IgD-negative memory B cell (primary cell): ENCODE measurements at regions not wholly inside any gene's neighbourhood (a gene's known extent, or its start where the extent isn't known, plus 50 kb on each side); places are given as distances from the start of the nearest gene placed in this dataset.

ENCODE experiments used
- H3K27ac Mint-ChIP-seq, 3 donors: one replicate each; pipeline ENCODE4 v1.8.0; 2020 to 2022; ENCODE audit warnings: mild to moderate bottlenecking in 3 of 3, mixed read lengths in 3 of 3, moderate library complexity in 1 of 3
- H3K27me3 Mint-ChIP-seq: one replicate; pipeline ENCODE4 v1.8.0; 2021; ENCODE audit warnings: mixed read lengths
- H3K36me3 Mint-ChIP-seq: one replicate; pipeline ENCODE4 v1.8.0; 2020; ENCODE audit warnings: mild to moderate bottlenecking, mixed read lengths
- H3K4me1 Mint-ChIP-seq, 3 donors: one replicate each; pipeline ENCODE4 v1.8.0; 2020 to 2022; ENCODE audit warnings: mixed read lengths in 3 of 3, mild to moderate bottlenecking in 1 of 3
- H3K4me3 Mint-ChIP-seq, 4 donors: one replicate each; pipeline ENCODE4 v1.8.0; 2020 to 2022; ENCODE audit warnings: mild to moderate bottlenecking in 4 of 4, mixed read lengths in 4 of 4, moderate library complexity in 3 of 4
- H3K9me3 Mint-ChIP-seq, 3 donors: one replicate each; pipeline ENCODE4 v1.8.0; 2020 to 2021; ENCODE audit warnings: mixed read lengths in 3 of 3, mild to moderate bottlenecking in 1 of 3

DNA sequence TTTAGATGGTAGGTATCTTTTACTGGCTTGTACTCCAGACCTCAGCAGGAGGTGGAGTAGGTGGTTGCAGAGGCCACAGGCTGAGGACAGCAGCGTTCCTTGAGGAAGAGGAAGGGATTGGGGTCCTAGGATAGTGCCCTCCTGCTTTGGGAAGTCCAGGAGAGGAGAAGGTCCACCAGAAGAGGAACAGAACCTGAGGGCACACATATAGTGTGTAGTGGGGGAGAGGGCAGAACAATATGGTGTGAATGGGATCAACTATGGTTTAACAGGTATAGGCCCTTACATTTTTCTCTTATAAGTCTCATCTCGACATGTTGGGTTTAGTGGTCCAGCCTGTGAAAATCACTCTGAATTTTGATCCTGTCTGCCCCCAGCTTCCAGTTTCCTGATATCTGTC lies 229.1 kb upstream of the ZBED5 start:
- H3K4me1 Mint-ChIP-seq: peaks cover 0 to 2% (median 0%) of the 10 kb centered on the region in 3 donors
- peaks cover 6% of the 10 kb centered on the region for H3K27me3 Mint-ChIP-seq
- no peak overlapping the region for H3K27ac Mint-ChIP-seq
- H3K9me3 Mint-ChIP-seq: peaks cover 3 to 11% (median 7%) of the 10 kb centered on the region in 3 donors
- no peaks in the 10 kb centered on the region for H3K36me3 Mint-ChIP-seq
- H3K4me3 Mint-ChIP-seq: no peak overlapping the region

- peaks cover 0 to 2% (median 0%) of the 10 kb centered on the region in 3 donors for H3K4me1 Mint-ChIP-seq
- H3K9me3 Mint-ChIP-seq: peaks cover 0 to 5% (median 0%) of the 10 kb centered on the region in 3 donors
- H3K27me3 Mint-ChIP-seq: peaks cover 4% of the 10 kb centered on the region
- no peak overlapping the region for H3K27ac Mint-ChIP-seq
- no peaks in the 10 kb centered on the region for H3K36me3 Mint-ChIP-seq
- H3K4me3 Mint-ChIP-seq: no peak overlapping the region
Observed at GRCh38 chr11:11085580-11085979, 227.7 kb upstream of the ZBED5 start.

GRCh38 chr11:11084337-11084736 lies 226.5 kb upstream of the ZBED5 start:
- Mint-ChIP-seq H3K36me3 (no peaks in the 10 kb centered on the region), H3K9me3 (no peaks in the 10 kb centered on the region), H3K27me3 (peaks cover 4% of the 10 kb centered on the region), H3K4me3 (no peak overlapping the region), H3K27ac (no peak overlapping the region), H3K4me1 (no peaks in the 10 kb centered on the region)

DNA sequence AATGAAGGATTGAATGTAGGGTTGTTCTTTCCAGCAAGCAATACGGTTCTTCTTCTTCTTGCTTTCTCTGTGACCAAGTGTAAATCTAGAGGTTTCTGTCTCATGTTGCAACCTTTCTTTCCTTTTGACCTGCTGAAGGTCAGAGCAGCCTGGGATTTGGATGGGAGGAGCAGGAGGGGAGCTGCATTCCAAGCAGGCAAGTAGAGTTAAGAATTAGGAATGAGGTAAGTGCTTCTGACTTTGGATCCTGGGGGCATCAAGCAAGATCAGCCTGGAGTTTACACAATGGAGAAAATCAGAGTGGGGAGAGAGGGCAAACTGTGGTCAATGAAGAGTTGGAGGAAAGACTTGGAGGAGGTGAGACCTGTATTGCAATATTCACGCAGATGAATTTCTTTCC lies 225.6 kb upstream of the ZBED5 start:
- no peak overlapping the region for H3K27ac Mint-ChIP-seq
- no peak overlapping the region for H3K4me3 Mint-ChIP-seq
- peaks cover 4% of the 10 kb centered on the region for H3K27me3 Mint-ChIP-seq
- H3K9me3 Mint-ChIP-seq: no peaks in the 10 kb centered on the region
- peaks cover 2% of the 10 kb centered on the region for H3K36me3 Mint-ChIP-seq
- H3K4me1 Mint-ChIP-seq: no peaks in the 10 kb centered on the region

- peaks cover 2% of the 10 kb centered on the region for H3K36me3 Mint-ChIP-seq
- no peaks in the 10 kb centered on the region for H3K9me3 Mint-ChIP-seq
- H3K4me3 Mint-ChIP-seq: no peak overlapping the region
- H3K27ac Mint-ChIP-seq: no peak overlapping the region
- H3K4me1 Mint-ChIP-seq: no peaks in the 10 kb centered on the region
- peaks cover 4% of the 10 kb centered on the region for H3K27me3 Mint-ChIP-seq
Observed at GRCh38 chr11:11082646-11083045, 224.8 kb upstream of the ZBED5 start.

DNA sequence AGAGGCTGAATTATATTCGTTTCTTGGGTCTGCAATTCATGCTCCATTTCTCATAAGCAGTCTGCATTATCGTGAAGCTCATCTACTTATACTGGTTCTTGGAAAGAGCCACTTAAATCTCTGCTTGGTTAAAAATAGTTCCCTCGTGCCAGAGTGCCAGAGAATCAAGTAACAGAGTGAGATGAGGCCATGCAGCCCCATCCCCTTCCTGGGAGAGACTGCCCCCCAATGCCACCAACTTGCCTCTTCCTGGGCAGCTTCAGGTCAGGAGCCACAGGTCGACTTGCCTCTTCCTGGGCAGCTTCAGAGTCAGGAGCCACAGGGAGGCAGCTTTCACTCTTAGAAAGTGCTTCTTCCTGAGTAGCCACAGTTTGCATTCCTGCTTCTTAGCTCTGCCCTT lies 223.9 kb upstream of the ZBED5 start:
- Mint-ChIP-seq H3K4me3 (no peak overlapping the region), H3K27me3 (peaks cover 4% of the 10 kb centered on the region), H3K27ac (no peak overlapping the region), H3K36me3 (peaks cover 2% of the 10 kb centered on the region), H3K4me1 (no peaks in the 10 kb centered on the region), H3K9me3 (no peaks in the 10 kb centered on the region)

DNA sequence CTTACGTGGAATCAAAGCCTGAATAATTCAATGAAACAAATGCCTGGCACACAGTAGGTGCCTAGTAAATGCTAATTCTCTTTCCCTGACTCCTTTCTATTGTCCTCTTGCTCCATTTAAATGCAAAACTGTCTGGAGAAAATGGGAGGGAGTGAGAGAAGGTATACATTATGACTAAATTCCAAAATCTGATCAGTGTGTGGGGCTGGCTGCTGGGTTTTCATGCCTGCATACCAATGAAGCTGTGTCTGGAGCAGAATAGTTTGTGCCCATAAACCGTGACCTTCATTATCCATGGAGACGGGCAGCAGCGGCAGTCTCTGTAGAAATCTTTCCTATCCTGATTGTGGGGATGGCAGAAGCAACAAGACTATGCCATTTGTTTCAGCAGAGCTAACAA lies 223.4 kb upstream of the ZBED5 start:
- Mint-ChIP-seq H3K36me3 (peaks cover 2% of the 10 kb centered on the region), H3K27ac (no peak overlapping the region), H3K27me3 (peaks cover 4% of the 10 kb centered on the region)

DNA sequence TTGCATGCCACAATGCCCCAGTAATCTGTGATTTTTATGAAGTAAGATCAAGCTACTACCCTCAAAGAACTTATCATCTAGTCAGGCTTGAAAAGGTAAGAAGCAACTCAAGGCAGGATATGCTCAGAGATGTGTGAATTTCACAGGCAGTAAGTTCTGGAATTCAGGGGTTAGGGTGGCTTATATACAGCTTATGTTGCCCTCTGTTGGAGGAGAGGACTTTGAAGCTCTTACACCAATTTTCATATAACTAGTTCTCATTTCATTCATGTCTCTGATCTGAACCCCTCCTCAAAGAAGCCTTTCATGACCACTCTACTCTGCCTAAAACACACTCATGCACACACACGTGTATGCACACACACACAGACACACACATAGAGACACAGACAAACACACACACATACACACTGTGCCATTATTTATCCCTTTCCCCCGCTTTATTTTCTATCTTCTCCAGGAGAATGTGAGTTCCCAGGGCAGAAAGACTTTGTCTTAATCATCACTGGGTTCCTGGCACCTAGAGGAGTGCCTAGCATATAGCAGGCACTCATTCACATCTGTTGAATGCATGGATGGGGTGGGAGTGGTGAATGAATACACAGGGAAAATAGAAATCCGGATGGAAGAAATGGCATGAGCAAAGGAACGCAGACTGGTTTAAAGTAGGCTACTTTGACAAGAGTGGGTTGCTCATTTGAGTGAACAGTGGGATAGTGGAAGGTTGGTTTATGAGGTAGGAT lies 220.7 kb upstream of the ZBED5 start:
- peaks cover 4% of the 10 kb centered on the region for H3K27me3 Mint-ChIP-seq
- no peaks in the 10 kb centered on the region for H3K4me1 Mint-ChIP-seq
- no peak overlapping the region for H3K4me3 Mint-ChIP-seq
- H3K27ac Mint-ChIP-seq: peak overlapping the region in 1 of 3 donors; percentile 33
- H3K36me3 Mint-ChIP-seq: peaks cover 2% of the 10 kb centered on the region
- H3K9me3 Mint-ChIP-seq: no peaks in the 10 kb centered on the region

More for the DNA sequence above, 223.4 kb upstream of the ZBED5 start:
- Mint-ChIP-seq H3K4me3 (no peak overlapping the region), H3K4me1 (no peaks in the 10 kb centered on the region), H3K9me3 (no peaks in the 10 kb centered on the region)

DNA sequence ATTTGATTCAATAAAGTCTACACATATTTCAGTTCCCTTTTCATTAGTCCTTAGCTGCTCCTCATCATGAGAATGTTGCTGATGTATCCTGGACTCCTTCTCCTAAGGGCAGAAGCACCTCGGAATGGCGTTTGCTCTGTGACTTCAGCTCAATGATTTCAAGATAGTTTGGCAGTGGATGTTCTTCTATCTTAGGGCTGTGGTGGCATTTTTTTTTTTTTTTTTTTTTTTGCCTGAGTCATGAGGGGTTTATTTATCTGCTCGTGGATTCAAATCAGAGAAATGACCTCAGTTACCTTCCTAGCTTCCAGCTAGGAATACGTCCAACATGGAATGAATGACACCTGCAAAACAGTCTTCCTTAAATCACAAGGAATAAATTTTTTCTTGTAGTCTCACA lies 220.0 kb upstream of the ZBED5 start:
- no peaks in the 10 kb centered on the region for H3K4me1 Mint-ChIP-seq
- peaks cover 2% of the 10 kb centered on the region for H3K36me3 Mint-ChIP-seq
- H3K27ac Mint-ChIP-seq: no peak overlapping the region
- peaks cover 0 to 2% (median 0%) of the 10 kb centered on the region in 3 donors for H3K9me3 Mint-ChIP-seq
- peaks cover 4% of the 10 kb centered on the region for H3K27me3 Mint-ChIP-seq
- H3K4me3 Mint-ChIP-seq: no peak overlapping the region

DNA sequence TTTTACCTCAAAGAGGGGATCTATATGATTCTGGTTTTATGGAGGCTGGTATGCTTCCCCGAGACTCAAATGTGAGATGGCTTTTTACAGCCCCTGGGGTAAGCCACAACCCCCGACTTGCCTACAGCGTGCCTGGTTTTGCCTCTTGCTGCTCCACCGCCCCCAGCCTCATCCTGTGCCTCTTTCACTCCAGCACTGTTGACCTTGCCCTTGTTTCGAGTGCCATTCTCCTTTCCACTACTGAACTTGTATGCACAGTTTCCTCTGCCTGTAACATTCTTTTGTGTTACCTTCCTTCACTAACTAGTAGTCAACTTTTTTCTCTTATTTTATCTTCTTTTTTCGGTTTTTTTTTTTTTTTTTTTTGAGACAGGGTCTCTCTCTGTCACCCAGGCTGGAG lies 219.0 kb upstream of the ZBED5 start:
- Mint-ChIP-seq H3K4me1 (no peaks in the 10 kb centered on the region), H3K36me3 (peaks cover 2% of the 10 kb centered on the region), H3K27ac (no peak overlapping the region), H3K4me3 (no peak overlapping the region), H3K27me3 (no peaks in the 10 kb centered on the region), H3K9me3 (peaks cover 0 to 2% (median 0%) of the 10 kb centered on the region in 3 donors)

DNA sequence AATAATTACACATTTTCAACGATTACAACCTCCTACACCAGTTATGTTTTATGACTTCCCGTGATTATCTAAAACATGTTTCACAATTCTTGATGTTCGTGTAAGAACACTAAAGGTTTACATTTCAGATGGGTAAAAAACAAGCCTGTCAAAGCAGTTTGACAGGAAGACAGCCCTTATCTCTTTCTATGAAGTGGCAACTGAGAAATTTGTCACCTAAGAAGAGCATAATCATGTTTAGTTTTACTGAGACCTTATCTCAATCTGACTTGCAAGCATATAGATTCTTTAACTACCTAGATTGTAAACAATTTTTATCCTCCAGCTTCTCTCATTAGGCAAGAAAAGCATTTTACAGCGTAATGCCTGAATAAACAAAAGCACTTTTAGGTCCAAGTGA lies 218.4 kb upstream of the ZBED5 start:
- no peaks in the 10 kb centered on the region for H3K4me1 Mint-ChIP-seq
- H3K36me3 Mint-ChIP-seq: peaks cover 2% of the 10 kb centered on the region
- no peaks in the 10 kb centered on the region for H3K27me3 Mint-ChIP-seq
- H3K4me3 Mint-ChIP-seq: no peak overlapping the region
- H3K27ac Mint-ChIP-seq: no peak overlapping the region
- peaks cover 0 to 2% (median 0%) of the 10 kb centered on the region in 3 donors for H3K9me3 Mint-ChIP-seq

DNA sequence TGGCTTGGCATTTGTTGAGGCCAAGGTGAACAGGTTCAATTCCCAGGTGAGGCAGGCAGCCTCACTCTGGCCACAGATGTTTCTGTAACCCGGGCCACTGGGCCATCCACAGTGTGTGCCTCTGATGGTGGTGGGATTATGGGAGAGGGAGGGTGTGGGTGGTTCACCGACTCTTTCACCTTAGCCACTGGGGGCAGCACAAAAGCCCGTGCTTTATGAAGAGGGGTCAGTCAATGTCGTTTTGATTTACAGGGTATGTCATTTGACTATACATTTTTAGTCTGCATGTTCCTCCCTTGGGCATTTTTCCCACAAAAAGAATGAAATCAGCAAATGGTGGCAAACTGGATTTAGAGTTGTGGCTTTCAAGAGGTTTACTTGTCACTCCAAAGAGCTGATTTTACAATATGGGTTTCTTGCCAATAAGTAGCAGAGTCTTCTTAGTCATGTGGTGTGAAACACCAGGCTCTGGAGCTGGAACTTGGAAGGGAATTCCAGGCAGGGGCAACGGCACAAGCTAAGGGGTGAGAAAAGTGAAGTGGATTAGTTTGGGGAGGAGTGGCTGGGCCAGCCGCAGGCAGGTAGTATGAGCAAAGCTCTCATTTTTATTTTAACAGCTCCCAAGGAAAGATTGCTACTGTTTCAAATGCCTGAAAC lies 217.8 kb upstream of the ZBED5 start:
- no peak overlapping the region for H3K4me3 Mint-ChIP-seq
- no peak overlapping the region for H3K27ac Mint-ChIP-seq
- H3K27me3 Mint-ChIP-seq: no peaks in the 10 kb centered on the region
- peaks cover 2% of the 10 kb centered on the region for H3K36me3 Mint-ChIP-seq
- H3K4me1 Mint-ChIP-seq: no peaks in the 10 kb centered on the region
- peaks cover 0 to 2% (median 0%) of the 10 kb centered on the region in 3 donors for H3K9me3 Mint-ChIP-seq

GRCh38 chr11:11074686-11075335 lies 217.0 kb upstream of the ZBED5 start:
- H3K27ac Mint-ChIP-seq: no peak overlapping the region
- H3K9me3 Mint-ChIP-seq: peaks cover 0 to 2% (median 0%) of the 10 kb centered on the region in 3 donors
- H3K4me1 Mint-ChIP-seq: no peaks in the 10 kb centered on the region
- no peak overlapping the region for H3K4me3 Mint-ChIP-seq
- peaks cover 2% of the 10 kb centered on the region for H3K36me3 Mint-ChIP-seq
- H3K27me3 Mint-ChIP-seq: no peaks in the 10 kb centered on the region

- no peaks in the 10 kb centered on the region for H3K4me1 Mint-ChIP-seq
- H3K27me3 Mint-ChIP-seq: no peaks in the 10 kb centered on the region
- H3K36me3 Mint-ChIP-seq: peaks cover 2% of the 10 kb centered on the region
- H3K4me3 Mint-ChIP-seq: no peak overlapping the region
- no peak overlapping the region for H3K27ac Mint-ChIP-seq
- H3K9me3 Mint-ChIP-seq: peaks cover 0 to 2% (median 0%) of the 10 kb centered on the region in 3 donors
Observed at GRCh38 chr11:11073996-11074395, 216.1 kb upstream of the ZBED5 start.

DNA sequence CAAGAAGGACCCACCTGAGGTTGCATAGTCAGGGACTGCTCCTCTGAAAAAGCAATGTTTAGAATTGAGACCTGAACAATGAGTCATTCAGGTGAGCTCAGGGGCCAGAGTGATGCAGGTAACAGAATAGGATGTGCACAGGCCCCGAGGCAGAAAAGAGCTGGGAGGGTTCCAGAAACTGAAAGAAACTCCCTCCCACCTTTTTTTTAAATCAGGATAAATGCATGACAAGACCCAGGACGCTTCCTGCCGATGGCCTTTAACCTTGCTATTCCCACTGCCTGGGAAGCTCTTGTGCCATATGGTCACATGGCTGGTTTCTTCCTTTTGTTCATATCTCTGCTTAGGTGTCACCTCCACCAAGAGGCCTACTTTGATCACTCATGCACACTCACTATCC lies 214.2 kb upstream of the ZBED5 start:
- Mint-ChIP-seq H3K36me3 (no peaks in the 10 kb centered on the region), H3K27me3 (no peaks in the 10 kb centered on the region), H3K27ac (no peak overlapping the region), H3K4me3 (no peak overlapping the region), H3K9me3 (peaks cover 0 to 2% (median 0%) of the 10 kb centered on the region in 3 donors), H3K4me1 (no peaks in the 10 kb centered on the region)
